Motor neuron (in vitro differentiated cells): ENCODE measurements at regions not wholly inside any gene's neighbourhood (a gene's known extent, or its start where the extent isn't known, plus 50 kb on each side); places are given as distances from the start of the nearest gene placed in this dataset.

ENCODE experiments used
- ATAC-seq, 8 experiments: fragments of 200-7000 bp; cut with Tn5 transposase; replicated peaks in 6 of 8; 2 replicates each; pipeline ENCODE4 v1.8.0; 2021; ENCODE audit warnings: mild to moderate bottlenecking in 8 of 8, moderate library complexity in 8 of 8
- H3K27ac ChIP-seq, 2 donors: fragments of 250-450 bp; sonication (Bioruptor Pico); 2 replicates each; pipeline ENCODE4 v1.9.0; 2021; ENCODE audit warnings: antibody characterized with exemption in 2 of 2, mild to moderate bottlenecking in 2 of 2, moderate library complexity in 1 of 2
- H3K4me1 ChIP-seq, 2 donors: fragments of 250-450 bp; sonication (Bioruptor Pico); replicated peaks in 1 of 2; 2 replicates each; pipeline ENCODE4 v1.6.1; 2021; ENCODE audit warnings: antibody characterized with exemption in 2 of 2, mild to moderate bottlenecking in 2 of 2, moderate library complexity in 1 of 2
- H3K4me3 ChIP-seq, 5 donors: fragments of 250-450 bp; sonication (Bioruptor Pico); 2 replicates each; pipeline ENCODE4 v1.9.0; 2021; ENCODE audit warnings: antibody characterized with exemption in 5 of 5, mild to moderate bottlenecking in 5 of 5, moderate library complexity in 4 of 5
- WGBS, 10 experiments: fragments of 450-650 bp; shearing (Covaris generic); methylation state at CpG; one replicate each; pipeline ENCODE4 v1.0.0; 2022; 5-methylcytosine and 5-hydroxymethylcytosine counted together
- in situ Hi-C, 9 experiments: fragments of 400-800 bp; cut with MboI; loops; one replicate each; pipeline ENCODE4 v1.15.0; 2021; ENCODE audit warnings: low sequenced_read_pairs in 9 of 9, low pct_unique_long_range_greater_than_20kb in 2 of 9; ENCODE audit not compliant: unreplicated experiment in 9 of 9

DNA sequence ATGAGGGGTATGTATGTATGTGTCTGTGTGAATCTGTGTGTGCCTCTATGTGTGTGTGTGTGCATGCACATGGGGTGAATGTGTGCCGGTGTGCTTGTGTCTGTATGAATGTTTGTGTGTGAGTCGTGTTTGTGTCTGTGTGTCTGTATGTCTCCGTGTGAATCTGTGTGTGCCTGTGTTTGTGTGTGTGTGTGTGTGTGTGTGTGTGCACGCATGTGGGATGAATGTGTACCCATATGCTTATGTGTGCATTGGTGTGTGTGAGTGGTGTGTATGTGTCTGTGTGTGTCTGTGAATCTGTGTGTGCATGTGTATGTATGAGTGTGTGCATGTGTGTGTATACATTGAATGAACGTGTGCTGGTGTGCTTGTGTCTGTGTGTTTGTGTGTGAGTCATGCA lies 88.9 kb downstream of the MATN1 start:
- Histone ChIP-seq H3K4me1 (peaks cover 4 to 22% of the 10 kb centered on the region in 2 donors), H3K4me3 (no peak overlapping the region), H3K27ac (no peak overlapping the region)
- in situ Hi-C loops: no loop called here
- WGBS, 10 experiments: 50 to 90% (median 80%) methylated on average over 1 to 5 of the region's 5 CpGs; no CpG with 5 or more reads in 4 of the 10 experiments
- no peak for ATAC-seq

DNA sequence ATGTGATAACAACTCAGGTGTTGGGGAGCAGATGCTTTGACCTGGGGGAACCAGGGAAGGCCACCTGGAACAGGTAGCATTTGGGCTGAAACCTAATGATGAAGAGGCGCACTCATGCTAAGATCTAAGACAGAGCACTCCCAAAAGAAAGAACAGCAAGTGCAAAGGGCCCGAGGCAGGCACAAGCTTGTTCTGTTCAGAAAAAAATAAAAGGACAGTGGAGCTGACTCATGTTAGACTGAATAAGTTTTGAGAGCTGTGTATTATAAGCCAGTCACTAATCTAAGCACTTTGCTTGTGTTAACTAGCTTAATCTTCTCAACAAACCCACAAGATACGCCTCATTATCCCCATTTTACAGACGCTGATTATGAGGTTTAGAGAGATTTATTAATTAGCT lies 90.1 kb downstream of the MATN1 start:
- ATAC-seq: no peak
- WGBS, 10 experiments: 20 to 100% (median 79%) methylated on average over 1 to 4 of the region's 4 CpGs
- in situ Hi-C loops: no loop called here

DNA sequence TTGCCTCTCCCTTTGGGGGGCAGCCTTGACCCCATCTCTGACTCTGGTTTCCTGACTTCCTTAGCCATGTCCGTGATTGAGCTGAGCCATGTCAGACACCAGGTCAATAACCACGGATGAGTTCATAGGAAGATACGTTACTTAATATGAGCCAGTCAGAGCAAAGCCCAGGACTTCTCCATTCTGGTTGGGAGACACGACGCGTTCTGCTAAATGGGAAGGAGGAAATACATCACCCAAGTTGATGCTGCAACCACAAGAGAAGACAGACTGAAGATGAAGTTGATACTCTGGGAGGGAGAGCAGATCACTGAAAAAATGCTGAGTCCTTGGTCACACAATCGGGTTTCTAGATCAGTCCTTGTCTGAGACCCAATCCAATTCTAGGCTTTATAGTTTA lies 90.9 kb downstream of the MATN1 start:
- no peak for ATAC-seq

More for the DNA sequence above, 90.1 kb downstream of the MATN1 start:
- no peak overlapping the region for H3K4me3 ChIP-seq
- peaks cover 4 to 22% of the 10 kb centered on the region in 2 donors for H3K4me1 ChIP-seq
- no peak overlapping the region for H3K27ac ChIP-seq

DNA sequence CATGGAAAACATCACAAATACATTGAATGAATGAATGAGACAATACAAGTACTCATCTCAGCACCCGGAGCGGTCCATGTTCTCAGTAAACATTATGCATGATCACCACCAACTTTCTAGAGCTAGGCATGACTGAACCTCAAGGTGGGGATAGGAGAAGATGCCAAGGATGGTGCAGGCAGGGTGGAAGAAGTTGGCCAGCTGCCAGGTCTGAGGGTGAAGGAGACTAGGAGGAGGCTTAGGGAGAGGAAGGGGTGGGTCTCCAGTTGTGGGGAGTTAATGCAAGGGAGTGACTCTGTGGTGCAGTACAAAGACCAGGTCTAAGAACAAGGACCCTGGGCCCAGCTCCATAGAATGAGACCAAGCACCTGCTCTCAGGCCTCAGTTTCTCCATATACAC lies 91.7 kb downstream of the MATN1 start:
- in situ Hi-C loops: no loop called here
- Histone ChIP-seq H3K4me3 (no peak overlapping the region), H3K4me1 (peaks cover 0 to 16% of the 10 kb centered on the region in 2 donors), H3K27ac (no peak overlapping the region)
- no peak for ATAC-seq
- 72 to 100% (median 100%) methylated on average over 1 to 2 of the region's 2 CpGs; no CpG with 5 or more reads in 4 of the 10 experiments for WGBS, 10 experiments

More for the DNA sequence above, 90.9 kb downstream of the MATN1 start:
- H3K4me1 ChIP-seq: peaks cover 3 to 22% of the 10 kb centered on the region in 2 donors
- WGBS, 10 experiments: 73 to 100% (median 83%) methylated on average over 1 to 7 of the region's 7 CpGs; no CpG with 5 or more reads in 3 of the 10 experiments
- in situ Hi-C loops: no loop called here
- H3K4me3 ChIP-seq: no peak overlapping the region
- H3K27ac ChIP-seq: no peak overlapping the region

DNA sequence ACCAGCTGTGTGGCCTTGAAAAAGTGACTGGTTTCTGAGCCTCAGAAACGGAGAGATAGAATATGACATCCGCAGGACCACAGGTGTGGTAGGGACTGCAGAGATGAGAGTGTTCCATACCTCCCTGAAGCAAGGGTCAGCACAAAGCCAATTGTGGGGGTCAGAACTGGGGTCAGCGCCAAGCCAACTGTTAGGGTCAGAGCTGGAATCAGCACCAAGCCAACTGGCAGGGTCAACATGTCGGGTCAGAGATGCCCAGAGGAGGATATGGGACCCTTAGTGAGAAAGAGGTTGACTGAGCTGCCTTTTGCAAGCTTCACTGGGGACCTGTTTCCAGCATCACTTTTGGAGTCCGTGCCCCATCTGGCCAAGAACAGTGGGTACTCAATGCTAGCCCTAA lies 93.9 kb downstream of the MATN1 start:
- no peak for ATAC-seq
- H3K4me3 ChIP-seq: no peak overlapping the region
- in situ Hi-C loops: no loop called here
- no peak overlapping the region for H3K27ac ChIP-seq
- 0 to 75% (median 64%) methylated on average over 1 to 5 of the region's 5 CpGs; no CpG with 5 or more reads in 4 of the 10 experiments for WGBS, 10 experiments
- H3K4me1 ChIP-seq: no peaks in the 10 kb centered on the region

DNA sequence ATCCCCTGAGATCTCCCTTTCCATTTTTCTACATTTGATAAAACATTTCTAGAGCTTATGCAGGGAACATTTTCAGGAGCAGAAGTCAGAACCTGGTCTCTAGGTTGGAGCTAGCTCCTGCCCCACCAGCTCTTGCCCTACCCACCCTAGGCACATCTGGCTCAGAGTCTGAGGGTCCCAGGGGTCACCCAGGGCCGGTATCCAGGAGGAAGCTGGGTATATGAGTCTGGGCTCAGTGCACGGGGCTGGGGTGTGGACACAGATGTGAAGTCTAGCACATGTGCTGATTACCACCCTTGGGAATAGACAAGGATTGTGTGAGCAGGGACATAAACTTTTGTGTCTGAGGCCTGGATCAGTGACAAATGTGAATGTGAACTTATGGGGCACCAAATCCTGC lies 95.4 kb downstream of the MATN1 start:
- no peak overlapping the region for H3K27ac ChIP-seq
- in situ Hi-C loops: no loop called here
- H3K4me3 ChIP-seq: no peak overlapping the region
- H3K4me1 ChIP-seq: no peaks in the 10 kb centered on the region
- WGBS, 10 experiments: 17 to 100% (median 69%) methylated on average over 1 to 2 of the region's 2 CpGs; no CpG with 5 or more reads in 4 of the 10 experiments
- no peak for ATAC-seq

DNA sequence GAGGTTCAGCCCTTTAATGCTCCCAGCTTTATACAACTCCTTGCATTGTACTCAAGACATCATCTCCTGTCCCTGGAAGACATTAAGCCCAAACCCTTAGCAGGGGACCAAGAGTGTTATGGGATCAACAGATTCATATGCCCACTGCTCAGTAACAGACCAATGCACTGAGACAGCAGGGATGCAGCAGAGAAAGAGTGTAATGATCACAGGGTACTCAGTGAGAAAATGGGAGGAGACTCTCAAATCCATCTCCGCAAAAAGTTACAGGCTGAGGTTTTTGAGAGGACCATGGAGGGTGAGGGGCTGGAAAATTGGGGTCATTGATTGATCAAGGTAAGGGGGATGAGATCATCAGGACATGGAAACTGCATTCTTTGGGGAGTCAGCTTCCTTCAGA lies 96.2 kb downstream of the MATN1 start:
- no peaks in the 10 kb centered on the region for H3K4me1 ChIP-seq
- no peak overlapping the region for H3K27ac ChIP-seq
- ATAC-seq: no peak
- 38 to 100% (median 85%) methylated on average over 1 of the region's 1 CpG; no CpG with 5 or more reads in 2 of the 10 experiments for WGBS, 10 experiments
- no peak overlapping the region for H3K4me3 ChIP-seq
- in situ Hi-C loops: no loop called here

DNA sequence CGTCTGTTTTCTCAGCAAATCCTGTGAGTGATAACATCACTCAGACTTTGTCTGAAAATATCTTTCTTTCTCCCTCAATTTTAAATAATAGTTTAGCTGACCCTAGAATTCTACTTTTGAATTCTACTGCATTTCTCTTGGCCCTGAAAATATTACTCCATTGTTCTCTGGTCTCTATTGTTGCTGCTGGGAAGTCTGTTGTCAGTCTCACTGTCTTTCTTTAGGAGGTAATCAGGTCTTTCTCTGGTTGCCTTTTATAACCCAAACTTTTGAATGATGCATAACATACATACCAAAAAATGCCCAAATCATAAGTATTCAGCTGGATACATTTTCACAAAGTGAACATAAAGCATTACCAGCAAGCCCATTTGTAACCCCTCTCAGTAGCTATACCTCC lies 100.0 kb downstream of the MATN1 start:
- no peak overlapping the region for H3K4me3 ChIP-seq
- H3K27ac ChIP-seq: no peak overlapping the region
- 60 to 100% (median 100%) methylated on average over 1 of the region's 1 CpG; no CpG with 5 or more reads in 3 of the 10 experiments for WGBS, 10 experiments
- H3K4me1 ChIP-seq: no peaks in the 10 kb centered on the region
- no peak for ATAC-seq
- in situ Hi-C loops: no loop called here

DNA sequence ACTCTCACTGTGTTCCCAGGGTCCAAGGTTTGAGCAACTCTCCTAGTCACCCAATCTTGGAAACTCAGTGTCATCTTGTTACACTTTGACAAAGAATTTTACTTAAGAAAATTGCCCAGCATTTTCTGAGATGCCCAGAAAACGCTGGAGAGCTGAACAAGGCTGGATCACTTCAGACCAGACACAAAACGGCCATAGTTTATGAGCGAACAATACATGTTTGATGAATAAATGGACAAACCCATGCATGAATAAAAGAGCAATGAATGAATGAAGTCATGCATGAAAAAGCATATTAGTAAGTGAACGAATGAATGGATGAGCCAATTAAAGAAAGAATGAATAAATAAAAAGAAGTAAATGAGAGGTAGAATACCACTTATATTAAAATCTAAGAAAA lies 103.8 kb downstream of the MATN1 start:
- H3K4me3 ChIP-seq: no peak overlapping the region
- no peak for ATAC-seq

DNA sequence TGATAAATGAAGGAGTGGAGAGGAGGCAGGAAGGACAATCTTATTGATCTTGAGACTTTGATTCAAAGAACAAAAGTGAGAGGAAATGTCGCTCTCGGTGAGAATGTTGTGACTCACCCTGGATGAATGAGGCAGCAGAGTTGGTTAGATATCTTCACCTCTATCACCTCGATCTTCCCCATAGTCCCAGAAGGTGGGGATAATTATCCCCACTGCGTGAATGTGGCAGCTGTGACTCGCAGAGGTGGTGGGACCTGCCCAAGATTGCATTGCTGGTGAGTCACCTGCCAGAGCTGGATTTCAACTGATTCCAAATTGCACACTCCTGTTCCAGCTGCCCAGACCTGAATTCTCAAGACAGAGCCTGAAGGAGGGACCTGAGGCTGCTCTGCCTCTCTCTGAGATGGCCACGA lies 105.0 kb downstream of the MATN1 start:
- Histone ChIP-seq H3K4me3 (no peak overlapping the region), H3K27ac (no peak overlapping the region), H3K4me1 (no peaks in the 10 kb centered on the region)
- peak in 5 of 8 experiments; percentile 42 to 74 (median 52) for ATAC-seq
- 0 to 54% (median 32%) methylated on average over 1 to 6 of the region's 6 CpGs; no CpG with 5 or more reads in 2 of the 10 experiments for WGBS, 10 experiments
- in situ Hi-C loops: no loop called here

More for the DNA sequence above, 103.8 kb downstream of the MATN1 start:
- Histone ChIP-seq H3K4me1 (no peaks in the 10 kb centered on the region), H3K27ac (no peak overlapping the region)
- in situ Hi-C loops: no loop called here
- 30 to 71% (median 59%) methylated on average over 3 to 4 of the region's 4 CpGs for WGBS, 10 experiments

DNA sequence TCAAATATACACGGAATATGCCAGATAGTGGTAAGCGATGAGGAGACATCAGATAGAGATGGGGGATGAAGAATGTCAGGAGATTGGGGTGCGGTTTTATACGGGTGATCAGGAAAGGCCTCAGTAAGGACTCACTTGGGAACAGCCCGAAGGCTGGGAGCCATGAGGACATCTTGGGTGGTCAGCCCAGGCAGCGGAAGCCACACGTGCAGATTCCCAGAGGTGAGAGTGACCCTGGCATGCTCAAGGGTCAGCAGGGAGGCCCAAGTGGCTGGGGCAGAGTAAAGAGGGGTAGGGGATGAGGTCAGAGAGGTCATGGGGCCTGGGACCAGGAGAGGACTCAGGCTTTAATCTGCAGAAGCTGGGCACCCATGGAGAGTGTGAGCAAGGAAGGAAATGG lies 106.6 kb downstream of the MATN1 start:
- H3K27ac ChIP-seq: no peak overlapping the region
- ATAC-seq: no peak
- H3K4me1 ChIP-seq: no peaks in the 10 kb centered on the region
- no peak overlapping the region for H3K4me3 ChIP-seq
- in situ Hi-C loops: no loop called here
- 60 to 96% (median 88%) methylated on average over 1 to 7 of the region's 7 CpGs; no CpG with 5 or more reads in 3 of the 10 experiments for WGBS, 10 experiments

DNA sequence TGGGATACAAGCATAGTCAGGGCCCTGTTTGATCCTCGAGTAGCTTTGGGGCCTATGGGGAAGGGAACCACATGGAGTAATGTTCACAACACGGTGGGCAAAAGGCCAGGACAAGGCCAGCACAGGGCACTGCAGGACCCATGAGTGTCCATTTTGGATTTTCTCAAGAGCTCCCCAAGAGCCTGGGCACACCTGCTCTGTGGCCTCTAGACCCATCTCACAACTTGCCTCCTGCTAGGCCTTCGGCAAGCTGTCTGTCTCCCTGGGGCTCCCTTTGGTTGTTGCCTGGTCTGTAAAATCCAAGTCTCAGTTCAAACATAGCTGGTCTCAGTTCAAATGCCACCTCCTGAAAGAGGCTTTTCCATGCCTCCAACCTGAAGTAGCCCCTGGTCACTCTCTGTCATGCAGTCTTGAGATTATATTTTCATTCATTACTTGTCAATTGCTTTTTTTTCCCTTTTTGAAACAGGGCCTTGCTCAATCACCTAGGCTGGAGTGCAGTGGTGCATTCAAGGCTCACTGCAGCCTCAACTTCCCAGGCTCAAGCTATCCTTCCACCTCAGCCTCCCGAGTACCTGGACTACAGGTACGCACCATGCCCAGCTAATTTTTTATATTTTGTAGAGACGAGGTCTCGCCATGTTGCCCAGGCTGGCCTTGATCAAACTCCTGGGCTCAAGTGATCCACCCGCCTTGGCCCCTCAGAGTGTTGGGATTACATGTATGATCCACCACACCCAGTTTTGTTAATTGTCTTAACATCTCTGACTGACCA lies 107.4 kb downstream of the MATN1 start:
- no peak overlapping the region for H3K27ac ChIP-seq
- ATAC-seq: no peak
- 30 to 88% (median 86%) methylated on average over 1 to 7 of the region's 8 CpGs; no CpG with 5 or more reads in 1 of the 10 experiments for WGBS, 10 experiments
- in situ Hi-C loops: no loop called here
- no peak overlapping the region for H3K4me3 ChIP-seq
- no peaks in the 10 kb centered on the region for H3K4me1 ChIP-seq

DNA sequence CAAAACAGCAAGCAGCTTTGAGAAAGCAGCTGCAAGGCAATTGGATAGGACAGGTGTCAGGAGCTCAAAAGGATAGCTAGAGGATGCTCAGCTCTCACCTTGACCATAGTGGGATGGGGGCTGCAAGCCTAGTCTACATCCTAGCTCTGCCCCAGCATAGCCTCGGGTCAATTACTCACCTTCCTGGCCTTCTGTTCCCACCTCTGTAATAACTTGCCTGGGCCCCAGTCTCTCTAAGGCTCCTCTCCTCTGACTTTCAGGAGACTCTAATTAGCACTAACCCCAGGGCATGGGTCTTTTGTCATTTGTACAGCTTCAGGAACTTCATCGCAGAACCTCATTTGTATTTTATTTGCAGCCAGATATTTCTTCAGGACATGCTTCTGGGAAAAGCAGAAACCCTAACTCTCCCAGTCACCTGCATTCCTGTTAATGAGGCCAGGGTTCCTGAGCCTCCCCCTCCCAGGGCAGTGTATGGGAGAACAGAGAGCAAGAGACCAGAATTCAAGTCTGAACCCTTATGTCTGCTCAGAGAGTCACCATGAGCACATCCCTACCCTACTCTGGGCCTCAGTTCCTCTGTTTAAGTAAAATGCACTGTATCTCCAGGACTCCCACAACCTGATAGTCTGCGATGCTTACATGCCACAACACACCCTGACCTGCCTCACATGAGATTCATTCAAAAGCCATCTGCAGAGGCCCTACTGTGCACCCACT lies 108.1 kb downstream of the MATN1 start:
- no peak overlapping the region for H3K4me3 ChIP-seq
- H3K27ac ChIP-seq: no peak overlapping the region
- no peak for ATAC-seq
- in situ Hi-C loops: no loop called here
- no peaks in the 10 kb centered on the region for H3K4me1 ChIP-seq
- WGBS, 10 experiments: 31 to 100% (median 75%) methylated on average over 1 to 3 of the region's 3 CpGs; no CpG with 5 or more reads in 3 of the 10 experiments
